CD8-positive, alpha-beta memory T cell (primary cell): ENCODE measurements at regions not wholly inside any gene's neighbourhood (a gene's known extent, or its start where the extent isn't known, plus 50 kb on each side); places are given as distances from the start of the nearest gene placed in this dataset.

Source experiments
- CTCF ChIA-PET: fragments of 350-600 bp; sonication (Branson Sonifier 250); formaldehyde crosslinking; loops from one replicate; lab custom pipeline; 2021; ENCODE audit warnings: antibody characterized with exemption; lab: Charles Lee
- POLR2A ChIA-PET: fragments of 350-600 bp; sonication (Branson Sonifier 250); formaldehyde crosslinking; loops from one replicate; lab custom pipeline; 2021; ENCODE audit warnings: antibody characterized with exemption; lab: Charles Lee
- DNase-seq, 5 donors: peaks; one replicate each; pipeline versions ENCODE4 v3.0.0 to v3.0.0-alpha.2; 2020 to 2022; ENCODE audit warnings: mixed read lengths in 1 of 5
- H3K27ac ChIP-seq: one replicate; pipeline ENCODE4 v1.7.0; 2013; ENCODE audit warnings: low read depth, mild to moderate bottlenecking, low read length, moderate library complexity
- H3K27me3 ChIP-seq: 2 replicates; pipeline ENCODE4 v1.7.0; 2013; ENCODE audit warnings: low read length, mild to moderate bottlenecking; ENCODE audit not compliant: insufficient read depth, poor library complexity, severe bottlenecking
- H3K36me3 ChIP-seq: 2 replicates; pipeline ENCODE4 v1.7.0; 2013; ENCODE audit warnings: mild to moderate bottlenecking, low read length, moderate library complexity; ENCODE audit not compliant: insufficient read depth
- H3K4me1 ChIP-seq: 2 replicates; pipeline ENCODE4 v1.7.0; 2013; ENCODE audit warnings: mild to moderate bottlenecking, low read length, moderate library complexity; ENCODE audit not compliant: insufficient read depth
- H3K4me3 ChIP-seq: 2 replicates; pipeline ENCODE4 v1.7.0; 2013; ENCODE audit warnings: mild to moderate bottlenecking, low read length
- H3K9me3 ChIP-seq: 2 replicates; pipeline ENCODE4 v1.7.0; 2013; ENCODE audit warnings: mild to moderate bottlenecking, low read length
- H3K27ac Mint-ChIP-seq, 8 donors: one replicate each; pipeline ENCODE4 v1.8.0; 2020 to 2021; ENCODE audit warnings: mixed read lengths in 8 of 8, mild to moderate bottlenecking in 6 of 8, inconsistent platforms in 3 of 8, moderate library complexity in 3 of 8
- H3K27me3 Mint-ChIP-seq, 2 donors: one replicate each; pipeline ENCODE4 v1.8.0; 2020 to 2021; ENCODE audit warnings: mixed read lengths in 2 of 2, mild to moderate bottlenecking in 1 of 2, moderate library complexity in 1 of 2
- H3K36me3 Mint-ChIP-seq, 3 donors: one replicate each; pipeline ENCODE4 v1.8.0; 2020 to 2021; ENCODE audit warnings: mixed read lengths in 3 of 3, inconsistent platforms in 1 of 3, mild to moderate bottlenecking in 1 of 3
- H3K4me1 Mint-ChIP-seq, 3 donors: one replicate each; pipeline ENCODE4 v1.8.0; 2020 to 2021; ENCODE audit warnings: mixed read lengths in 3 of 3, inconsistent platforms in 1 of 3, mild to moderate bottlenecking in 1 of 3
- H3K4me3 Mint-ChIP-seq, 7 donors: one replicate each; pipeline ENCODE4 v1.8.0; 2020 to 2021; ENCODE audit warnings: mixed read lengths in 7 of 7, mild to moderate bottlenecking in 6 of 7, moderate library complexity in 4 of 7, inconsistent platforms in 2 of 7
- H3K9me3 Mint-ChIP-seq, 5 donors: one replicate each; pipeline ENCODE4 v1.8.0; 2020 to 2022; ENCODE audit warnings: mixed read lengths in 5 of 5, mild to moderate bottlenecking in 3 of 5, moderate library complexity in 2 of 5, inconsistent platforms in 1 of 5

GRCh38 chr5:135185481-135186065 is 151.5 kb upstream of the PITX1 start:
- H3K27me3 Mint-ChIP-seq: peaks cover 3 to 31% of the 10 kb centered on the region in 2 donors
- no peak overlapping the region for H3K4me3 ChIP-seq
- DNase-seq: no peak

GRCh38 chr5:135184646-135185045 is 150.6 kb upstream of the PITX1 start:
- Mint-ChIP-seq H3K9me3 (no peaks in the 10 kb centered on the region), H3K27ac (no peak overlapping the region), H3K36me3 (no peaks in the 10 kb centered on the region), H3K27me3 (peaks cover 1 to 25% of the 10 kb centered on the region in 2 donors), H3K4me3 (peak overlapping the region in 1 of 7 donors; percentile 48), H3K4me1 (no peaks in the 10 kb centered on the region)
- Histone ChIP-seq H3K4me1 (no peaks in the 10 kb centered on the region), H3K27me3 (no peaks in the 10 kb centered on the region), H3K4me3 (no peak overlapping the region), H3K27ac (no peak overlapping the region), H3K36me3 (no peaks in the 10 kb centered on the region), H3K9me3 (no peaks in the 10 kb centered on the region)
- ChIA-PET CTCF (no interaction called here), POLR2A (no interaction called here)
- no peak for DNase-seq

More at GRCh38 chr5:135185481-135186065, 151.5 kb upstream of the PITX1 start:
- Histone ChIP-seq H3K9me3 (no peaks in the 10 kb centered on the region), H3K4me1 (no peaks in the 10 kb centered on the region), H3K36me3 (no peaks in the 10 kb centered on the region), H3K27ac (no peak overlapping the region), H3K27me3 (no peaks in the 10 kb centered on the region)
- Mint-ChIP-seq H3K27ac (no peak overlapping the region), H3K4me3 (no peak overlapping the region), H3K9me3 (no peaks in the 10 kb centered on the region), H3K36me3 (no peaks in the 10 kb centered on the region), H3K4me1 (peaks cover 0 to 1% (median 0%) of the 10 kb centered on the region in 3 donors)
- POLR2A ChIA-PET: no interaction called here
- CTCF ChIA-PET: no interaction called here

- Mint-ChIP-seq H3K9me3 (no peaks in the 10 kb centered on the region), H3K4me1 (no peaks in the 10 kb centered on the region), H3K27ac (no peak overlapping the region), H3K4me3 (no peak overlapping the region), H3K27me3 (peaks cover under 1 to 26% of the 10 kb centered on the region in 2 donors), H3K36me3 (no peaks in the 10 kb centered on the region)
- H3K36me3 ChIP-seq: no peaks in the 10 kb centered on the region
- H3K9me3 ChIP-seq: no peaks in the 10 kb centered on the region
- no peaks in the 10 kb centered on the region for H3K27me3 ChIP-seq
- H3K4me1 ChIP-seq: no peaks in the 10 kb centered on the region
- CTCF ChIA-PET: no interaction called here
- no peak for DNase-seq
- no peak overlapping the region for H3K4me3 ChIP-seq
- POLR2A ChIA-PET: no interaction called here
- no peak overlapping the region for H3K27ac ChIP-seq
These were observed 149.4 kb upstream of the PITX1 start for GRCh38 chr5:135183464-135183863.

- Mint-ChIP-seq H3K4me3 (no peak overlapping the region), H3K9me3 (no peaks in the 10 kb centered on the region), H3K27me3 (peaks cover 6 to 30% of the 10 kb centered on the region in 2 donors), H3K4me1 (no peaks in the 10 kb centered on the region), H3K36me3 (no peaks in the 10 kb centered on the region), H3K27ac (peak overlapping the region in 1 of 8 donors; percentile 29)
- no peak for DNase-seq
- POLR2A ChIA-PET: no interaction called here
- no peaks in the 10 kb centered on the region for H3K9me3 ChIP-seq
- H3K4me1 ChIP-seq: no peaks in the 10 kb centered on the region
- no peak overlapping the region for H3K27ac ChIP-seq
- CTCF ChIA-PET: no interaction called here
- no peaks in the 10 kb centered on the region for H3K36me3 ChIP-seq
- no peak overlapping the region for H3K4me3 ChIP-seq
- no peaks in the 10 kb centered on the region for H3K27me3 ChIP-seq
These were observed 148.6 kb upstream of the PITX1 start for GRCh38 chr5:135182675-135183074.

- Histone ChIP-seq H3K4me3 (no peak overlapping the region), H3K27me3 (no peaks in the 10 kb centered on the region), H3K9me3 (no peaks in the 10 kb centered on the region), H3K4me1 (no peaks in the 10 kb centered on the region), H3K36me3 (no peaks in the 10 kb centered on the region), H3K27ac (no peak overlapping the region)
- Mint-ChIP-seq H3K27ac (no peak overlapping the region), H3K27me3 (peaks cover 12 to 30% of the 10 kb centered on the region in 2 donors), H3K4me3 (no peak overlapping the region), H3K36me3 (no peaks in the 10 kb centered on the region), H3K9me3 (peaks cover 0 to 2% (median 0%) of the 10 kb centered on the region in 5 donors), H3K4me1 (no peaks in the 10 kb centered on the region)
- DNase-seq: no peak
- POLR2A ChIA-PET: no interaction called here
- CTCF ChIA-PET: interaction anchor here (1.2 kb wide), 1 partner anchor 10 kb away, joined by 4 read pairs; no protein-coding TSS in a partner anchor
These were observed 147.6 kb upstream of the PITX1 start for GRCh38 chr5:135181653-135182052.

- H3K36me3 ChIP-seq: no peaks in the 10 kb centered on the region
- no peaks in the 10 kb centered on the region for H3K4me1 ChIP-seq
- no peaks in the 10 kb centered on the region for H3K4me1 Mint-ChIP-seq
- no peaks in the 10 kb centered on the region for H3K9me3 ChIP-seq
- H3K27me3 ChIP-seq: no peaks in the 10 kb centered on the region
- POLR2A ChIA-PET: no interaction called here
- H3K27me3 Mint-ChIP-seq: peaks cover 17 to 40% of the 10 kb centered on the region in 2 donors
- no peak overlapping the region for H3K27ac ChIP-seq
- H3K9me3 Mint-ChIP-seq: peaks cover 0 to 2% (median 0%) of the 10 kb centered on the region in 5 donors
- H3K27ac Mint-ChIP-seq: no peak overlapping the region
- no peak overlapping the region for H3K4me3 Mint-ChIP-seq
- no peaks in the 10 kb centered on the region for H3K36me3 Mint-ChIP-seq
- DNase-seq: no peak
- CTCF ChIA-PET: interaction anchor here (1.5 kb wide), 1 partner anchor 12 kb away, joined by 5 read pairs; no protein-coding TSS in a partner anchor
- H3K4me3 ChIP-seq: no peak overlapping the region
These were observed 145.4 kb upstream of the PITX1 start for GRCh38 chr5:135179308-135179980.

- Mint-ChIP-seq H3K27ac (no peak overlapping the region), H3K27me3 (peaks cover 17 to 42% of the 10 kb centered on the region in 2 donors), H3K9me3 (peaks cover 0 to 2% (median 0%) of the 10 kb centered on the region in 5 donors), H3K4me1 (no peaks in the 10 kb centered on the region), H3K36me3 (no peaks in the 10 kb centered on the region), H3K4me3 (no peak overlapping the region)
- no peak overlapping the region for H3K4me3 ChIP-seq
- no peaks in the 10 kb centered on the region for H3K9me3 ChIP-seq
- no peak overlapping the region for H3K27ac ChIP-seq
- no peak for DNase-seq
- H3K4me1 ChIP-seq: no peaks in the 10 kb centered on the region
- H3K27me3 ChIP-seq: no peaks in the 10 kb centered on the region
- POLR2A ChIA-PET: no interaction called here
- no peaks in the 10 kb centered on the region for H3K36me3 ChIP-seq
- CTCF ChIA-PET: interaction anchor here (1.5 kb wide), 1 partner anchor 13 kb away, joined by 5 read pairs; no protein-coding TSS in a partner anchor
These were observed 144.6 kb upstream of the PITX1 start for GRCh38 chr5:135178476-135179155.

GRCh38 chr5:135177591-135177990 is 143.6 kb upstream of the PITX1 start:
- Histone ChIP-seq H3K27ac (no peak overlapping the region), H3K4me1 (no peaks in the 10 kb centered on the region), H3K4me3 (no peak overlapping the region), H3K27me3 (no peaks in the 10 kb centered on the region), H3K9me3 (no peaks in the 10 kb centered on the region), H3K36me3 (no peaks in the 10 kb centered on the region)
- Mint-ChIP-seq H3K4me1 (no peaks in the 10 kb centered on the region), H3K4me3 (no peak overlapping the region), H3K27me3 (peaks cover 20 to 42% of the 10 kb centered on the region in 2 donors), H3K27ac (no peak overlapping the region), H3K9me3 (peaks cover 0 to 2% (median 0%) of the 10 kb centered on the region in 5 donors), H3K36me3 (no peaks in the 10 kb centered on the region)
- ChIA-PET CTCF (interaction anchor here (1.2 kb wide), 1 partner anchor 15 kb away, joined by 4 read pairs; no protein-coding TSS in a partner anchor), POLR2A (no interaction called here)
- no peak for DNase-seq
